ENCODE measurements at regions not wholly inside any gene's neighbourhood (a gene's known extent, or its start where the extent isn't known, plus 50 kb on each side); places are given as distances from the start of the nearest gene placed in this dataset.
A peak's percentile ranks its signal among the peaks of the same experiment; 100 is the strongest.

DNA sequence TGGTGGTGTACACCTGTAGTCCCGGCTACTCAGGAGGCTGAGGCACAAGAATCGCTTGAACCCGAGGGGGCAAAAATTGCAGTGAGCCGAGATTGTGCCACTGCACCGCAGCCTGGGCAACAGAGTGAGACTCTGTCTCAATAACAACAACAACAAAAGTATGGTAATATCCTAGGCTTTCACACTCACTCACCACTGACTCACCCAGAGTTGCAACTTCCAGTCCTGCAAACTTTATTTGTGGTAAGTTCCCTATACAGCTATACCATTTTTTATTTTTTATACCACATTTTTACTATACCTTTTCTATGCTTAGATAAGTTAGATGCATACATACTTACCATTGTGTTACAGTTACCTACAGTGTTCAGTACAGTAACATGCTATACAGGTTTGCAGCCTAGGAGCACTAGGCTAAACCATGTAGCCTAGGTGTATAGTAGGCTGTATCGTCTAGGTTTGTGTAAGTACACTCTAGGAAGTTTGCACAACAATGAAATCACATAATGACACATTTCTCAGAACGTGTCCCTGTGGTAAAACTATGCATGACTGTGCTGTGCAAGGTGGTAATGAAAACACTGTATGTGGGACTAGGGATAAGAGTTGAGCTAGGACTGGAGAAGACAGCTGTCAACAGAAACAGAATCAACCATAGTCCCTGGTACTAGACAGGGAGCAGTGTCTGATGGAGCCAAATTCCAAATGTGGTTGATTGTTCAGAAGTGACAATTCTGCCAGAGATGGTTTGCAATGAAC lies 109.5 kb upstream of the RAD23B start:
- Histone ChIP-seq H3K79me2 (ENCODE audit: insufficient read depth, low read length) (no peaks in the 10 kb centered on the region), H3K9me3 (ENCODE audit: low read depth, low read length) (no peaks in the 10 kb centered on the region), H3K27ac (ENCODE audit: low read depth, low read length) (no peak overlapping the region), H2AFZ (ENCODE audit: low read length) (no peak overlapping the region), H4K20me1 (ENCODE audit: insufficient read depth, low read length) (no peaks in the 10 kb centered on the region), H3K27me3 (ENCODE audit: insufficient read depth, low read length) (peaks cover 2% of the 10 kb centered on the region), H3K4me3 (ENCODE audit: insufficient read depth, low read length) (no peak overlapping the region), H3K36me3 (ENCODE audit: insufficient read depth, low read length) (no peaks in the 10 kb centered on the region), H3K4me1 (ENCODE audit: insufficient read depth, low read length) (peaks cover 40% of the 10 kb centered on the region), H3K4me2 (ENCODE audit: insufficient read depth, low read length) (peak overlapping the region; percentile 1)
- TF ChIP-seq, protein P1, sequence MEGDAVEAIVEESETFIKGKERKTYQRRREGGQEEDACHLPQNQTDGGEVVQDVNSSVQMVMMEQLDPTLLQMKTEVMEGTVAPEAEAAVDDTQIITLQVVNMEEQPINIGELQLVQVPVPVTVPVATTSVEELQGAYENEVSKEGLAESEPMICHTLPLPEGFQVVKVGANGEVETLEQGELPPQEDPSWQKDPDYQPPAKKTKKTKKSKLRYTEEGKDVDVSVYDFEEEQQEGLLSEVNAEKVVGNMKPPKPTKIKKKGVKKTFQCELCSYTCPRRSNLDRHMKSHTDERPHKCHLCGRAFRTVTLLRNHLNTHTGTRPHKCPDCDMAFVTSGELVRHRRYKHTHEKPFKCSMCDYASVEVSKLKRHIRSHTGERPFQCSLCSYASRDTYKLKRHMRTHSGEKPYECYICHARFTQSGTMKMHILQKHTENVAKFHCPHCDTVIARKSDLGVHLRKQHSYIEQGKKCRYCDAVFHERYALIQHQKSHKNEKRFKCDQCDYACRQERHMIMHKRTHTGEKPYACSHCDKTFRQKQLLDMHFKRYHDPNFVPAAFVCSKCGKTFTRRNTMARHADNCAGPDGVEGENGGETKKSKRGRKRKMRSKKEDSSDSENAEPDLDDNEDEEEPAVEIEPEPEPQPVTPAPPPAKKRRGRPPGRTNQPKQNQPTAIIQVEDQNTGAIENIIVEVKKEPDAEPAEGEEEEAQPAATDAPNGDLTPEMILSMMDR (IDR thresholded peaks at IDR 0.05; ENCODE audit: extremely low read depth, low read depth, low read length): no peak
- DNase-seq (ENCODE audit: insufficient read length, low spot score, missing footprints): no peak

DNA sequence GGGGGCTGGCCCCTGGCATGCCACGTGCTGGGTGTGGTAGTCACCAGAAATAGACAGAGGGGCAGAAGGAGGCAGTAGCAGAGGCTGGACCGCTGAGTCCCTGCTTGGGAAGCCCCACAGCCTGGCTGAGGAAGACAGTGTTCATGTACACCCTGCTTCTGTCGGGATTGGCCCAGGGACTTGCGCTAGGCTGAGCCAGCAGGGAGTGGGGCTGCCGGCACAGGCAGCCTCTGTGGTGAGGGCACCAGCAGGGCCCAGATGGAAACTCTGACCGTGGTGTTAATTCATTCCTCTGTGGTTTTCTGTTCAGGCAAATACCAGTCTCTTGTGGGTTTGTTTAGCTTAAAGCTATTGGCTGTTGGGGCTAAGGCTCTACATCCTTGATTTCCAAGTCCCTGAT lies 108.6 kb upstream of the RAD23B start:
- Histone ChIP-seq H3K9me3 (ENCODE audit: low read depth, low read length) (no peaks in the 10 kb centered on the region), H3K4me3 (ENCODE audit: insufficient read depth, low read length) (no peak overlapping the region), H3K4me2 (ENCODE audit: insufficient read depth, low read length) (peak overlapping the region; percentile 1), H3K27me3 (ENCODE audit: insufficient read depth, low read length) (peaks cover 2% of the 10 kb centered on the region), H3K79me2 (ENCODE audit: insufficient read depth, low read length) (no peaks in the 10 kb centered on the region), H3K27ac (ENCODE audit: low read depth, low read length) (peak overlapping the region; percentile 78), H3K36me3 (ENCODE audit: insufficient read depth, low read length) (no peaks in the 10 kb centered on the region), H2AFZ (ENCODE audit: low read length) (no peak overlapping the region), H4K20me1 (ENCODE audit: insufficient read depth, low read length) (no peaks in the 10 kb centered on the region), H3K4me1 (ENCODE audit: insufficient read depth, low read length) (peaks cover 40% of the 10 kb centered on the region)
- DNase-seq (ENCODE audit: insufficient read length, low spot score, missing footprints): no peak
- TF ChIP-seq, protein P1 (IDR thresholded peaks at IDR 0.05; ENCODE audit: extremely low read depth, low read depth, low read length): no peak

DNA sequence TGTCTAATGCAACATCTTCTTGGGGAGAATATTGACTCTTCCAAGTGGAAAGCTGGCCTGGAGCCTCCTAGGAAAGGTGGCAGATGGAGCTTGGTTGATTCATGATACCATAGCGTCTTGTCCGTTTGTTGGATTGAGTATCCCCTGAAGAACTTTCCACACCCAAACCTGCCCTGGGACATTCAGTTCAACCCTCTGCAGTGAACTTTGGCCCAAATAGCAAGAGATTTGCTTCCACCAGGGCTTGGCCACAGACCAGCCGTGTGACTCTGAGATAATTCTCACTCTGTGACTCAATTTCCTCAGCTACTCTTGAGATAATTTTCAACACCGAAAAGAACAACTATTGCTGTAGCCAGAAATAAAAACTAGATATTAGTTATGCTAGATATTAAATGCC lies 108.0 kb upstream of the RAD23B start:
- H4K20me1 ChIP-seq (ENCODE audit: insufficient read depth, low read length): no peaks in the 10 kb centered on the region
- no peak for DNase-seq (ENCODE audit: insufficient read length, low spot score, missing footprints)
- H3K27me3 ChIP-seq (ENCODE audit: insufficient read depth, low read length): no peaks in the 10 kb centered on the region
- H3K79me2 ChIP-seq (ENCODE audit: insufficient read depth, low read length): no peaks in the 10 kb centered on the region
- H3K4me2 ChIP-seq (ENCODE audit: insufficient read depth, low read length): peak overlapping the region; percentile 41
- H3K9me3 ChIP-seq (ENCODE audit: low read depth, low read length): no peaks in the 10 kb centered on the region
- H3K4me1 ChIP-seq (ENCODE audit: insufficient read depth, low read length): peaks cover 40% of the 10 kb centered on the region
- TF ChIP-seq, protein P1 (IDR thresholded peaks at IDR 0.05; ENCODE audit: extremely low read depth, low read depth, low read length): no peak
- no peak overlapping the region for H2AFZ ChIP-seq (ENCODE audit: low read length)
- H3K27ac ChIP-seq (ENCODE audit: low read depth, low read length): peak overlapping the region; percentile 78
- H3K36me3 ChIP-seq (ENCODE audit: insufficient read depth, low read length): no peaks in the 10 kb centered on the region
- peak overlapping the region; percentile 29 for H3K4me3 ChIP-seq (ENCODE audit: insufficient read depth, low read length)

DNA sequence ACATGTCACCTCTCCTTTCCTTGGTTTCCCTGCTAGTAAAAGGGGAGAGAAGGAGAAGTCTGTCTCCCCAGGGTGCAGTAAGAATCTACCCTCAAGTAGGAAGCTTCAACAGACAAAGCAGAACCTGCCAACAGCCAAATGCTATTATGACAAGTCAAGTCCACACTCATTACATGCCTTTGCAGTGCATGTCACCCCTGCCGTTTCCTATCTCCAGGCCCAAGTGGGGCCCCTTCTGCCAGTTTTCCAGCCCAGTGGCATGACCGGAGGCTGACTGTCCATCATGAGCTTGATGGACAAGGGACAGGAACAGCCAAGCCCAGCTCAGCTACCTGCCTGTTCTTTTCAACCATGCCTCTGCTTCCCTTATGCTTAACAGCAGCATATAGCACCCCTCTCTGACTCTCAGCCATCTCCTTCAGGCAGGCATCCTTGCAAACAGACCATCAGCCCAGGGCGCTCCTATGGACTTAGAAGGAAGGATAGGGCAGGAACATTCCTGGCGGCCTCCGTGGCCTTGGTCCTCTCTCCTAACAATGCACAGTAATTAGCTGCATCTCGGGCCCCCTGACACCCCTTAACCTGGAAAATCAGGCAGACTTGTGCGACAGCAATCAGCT lies 107.2 kb upstream of the RAD23B start:
- H3K9me3 ChIP-seq (ENCODE audit: low read depth, low read length): no peaks in the 10 kb centered on the region
- H3K4me1 ChIP-seq (ENCODE audit: insufficient read depth, low read length): peaks cover 40% of the 10 kb centered on the region
- H3K27ac ChIP-seq (ENCODE audit: low read depth, low read length): peak overlapping the region; percentile 78
- no peak overlapping the region for H2AFZ ChIP-seq (ENCODE audit: low read length)
- DNase-seq (ENCODE audit: insufficient read length, low spot score, missing footprints): no peak
- peak overlapping the region; percentile 41 for H3K4me2 ChIP-seq (ENCODE audit: insufficient read depth, low read length)
- H3K4me3 ChIP-seq (ENCODE audit: insufficient read depth, low read length): no peak overlapping the region
- H3K36me3 ChIP-seq (ENCODE audit: insufficient read depth, low read length): no peaks in the 10 kb centered on the region
- no peaks in the 10 kb centered on the region for H3K79me2 ChIP-seq (ENCODE audit: insufficient read depth, low read length)
- H3K27me3 ChIP-seq (ENCODE audit: insufficient read depth, low read length): no peaks in the 10 kb centered on the region
- no peaks in the 10 kb centered on the region for H4K20me1 ChIP-seq (ENCODE audit: insufficient read depth, low read length)
- TF ChIP-seq, protein P1 (IDR thresholded peaks at IDR 0.05; ENCODE audit: extremely low read depth, low read depth, low read length): no peak

Measured in osteoblast (primary cell).